ENCODE measurements at regions not wholly inside any gene's neighbourhood (a gene's known extent, or its start where the extent isn't known, plus 50 kb on each side); places are given as distances from the start of the nearest gene placed in this dataset.
"Not testable (repeated sequence)": the region's sequence is repeated elsewhere in the genome, so short reads cannot be mapped to it uniquely, and the experiment has no call there.

DNA sequence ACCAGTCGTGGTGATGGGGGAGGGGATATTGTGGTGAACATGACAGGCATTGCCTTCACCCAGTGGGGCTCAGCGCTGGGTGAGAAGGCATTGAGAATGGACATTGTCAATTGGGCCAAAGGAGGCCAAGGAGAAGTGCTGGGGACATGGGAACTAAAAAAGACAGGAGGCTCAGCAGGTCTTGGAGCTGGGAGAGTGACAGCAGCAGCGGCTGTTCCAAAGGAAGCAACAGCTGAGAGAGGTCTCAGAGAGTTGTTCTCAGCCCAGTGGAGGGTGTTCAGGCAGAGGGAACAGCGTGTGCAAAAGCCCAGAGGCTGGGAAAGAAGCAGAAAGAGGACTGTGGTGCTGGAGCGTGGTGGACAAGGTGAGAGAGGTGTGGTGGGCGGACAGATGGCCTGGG lies 56.6 kb upstream of the ASNS start:
- not testable (repeated sequence) for DNase-seq

DNA sequence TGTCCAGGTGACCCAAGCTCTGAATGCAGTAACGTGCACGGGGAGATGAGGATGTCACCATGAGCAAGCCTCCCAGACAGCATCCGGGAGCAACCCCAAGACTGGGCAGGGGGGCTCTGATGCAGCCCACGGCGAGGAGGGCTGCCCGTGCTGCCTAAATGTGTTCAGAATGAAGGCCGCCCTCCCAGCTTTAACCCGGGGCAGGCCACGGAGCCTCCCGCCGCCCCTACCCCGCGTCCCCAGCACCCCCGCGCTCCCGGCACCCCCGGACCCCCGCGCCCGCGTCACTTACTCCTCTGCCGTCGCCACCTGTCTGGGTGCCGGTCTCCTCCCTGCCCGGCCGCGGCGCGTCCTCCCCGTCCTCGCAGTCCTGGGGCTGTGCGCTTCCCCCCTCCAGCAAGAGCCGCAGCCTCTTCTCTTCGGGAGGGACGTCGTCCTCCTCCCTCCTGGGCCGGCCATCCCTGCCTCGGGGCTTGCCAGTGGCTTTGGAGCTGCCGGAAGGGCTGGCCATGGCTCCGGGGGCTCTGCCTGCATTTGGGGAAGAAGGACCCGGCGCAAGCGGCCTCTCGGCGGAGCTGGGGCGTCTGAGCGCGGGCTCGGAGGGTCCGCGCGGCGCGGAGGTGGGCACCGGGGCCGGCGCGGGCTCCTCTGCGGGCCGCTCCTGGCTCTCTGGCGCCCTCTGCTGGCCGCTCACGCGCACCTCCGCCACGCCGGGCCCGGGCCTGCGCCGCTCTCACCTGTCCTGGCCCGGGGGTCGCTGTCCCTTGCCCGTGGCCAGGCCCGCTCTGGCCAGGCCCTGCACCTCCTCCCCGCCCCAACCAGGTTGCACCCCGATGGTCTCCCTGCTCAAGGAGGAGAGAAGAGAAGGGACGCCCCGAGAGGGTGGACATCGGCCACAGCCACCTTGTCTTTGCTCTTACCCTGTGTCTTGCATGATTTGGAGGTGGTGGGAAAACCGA lies 55.9 kb upstream of the ASNS start:
- DNase-seq: peak; percentile 53

Measured in left kidney (tissue), 1 donor.